ENCODE measurements at regions not wholly inside any gene's neighbourhood (a gene's known extent, or its start where the extent isn't known, plus 50 kb on each side); places are given as distances from the start of the nearest gene placed in this dataset.

DNA sequence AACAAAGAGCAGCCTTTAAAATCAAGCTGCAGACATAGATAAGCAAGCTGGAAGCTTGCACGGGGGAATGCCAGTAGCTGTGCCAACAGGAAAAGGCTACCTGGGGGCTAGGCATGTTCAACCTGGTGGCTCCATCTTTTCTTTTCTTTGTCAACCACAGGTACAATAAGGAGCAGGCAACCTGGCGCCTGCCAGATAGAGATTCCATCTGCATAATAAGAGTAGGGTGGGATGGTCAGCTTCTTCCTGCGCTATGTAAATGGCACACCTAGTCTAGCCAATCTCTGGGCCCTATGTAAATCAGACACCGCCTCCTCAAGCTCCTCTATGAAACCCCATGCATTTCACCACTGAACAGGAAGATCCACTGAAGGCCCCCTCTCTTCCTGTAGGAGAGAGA, 87.4 kb upstream of the PKP2 start:
- H3K4me1 ChIP-seq (ENCODE audit: control insufficient read depth, extremely low read depth, insufficient read depth, low read length): no peaks in the 10 kb centered on the region
- dilution Hi-C loops (cut with MboI; ENCODE audit: extremely low pct_ligation_motif_present, low sequenced_read_pairs): no loop called here
- H2AFZ ChIP-seq (ENCODE audit: low read depth, low read length): no peak overlapping the region
- H3K9me3 ChIP-seq (replicated peaks; ENCODE audit: control insufficient read depth, insufficient read depth, low read length): no peaks in the 10 kb centered on the region
- TF ChIP-seq GATA2 (IDR thresholded peaks at IDR 0.05; ENCODE audit: insufficient read depth, insufficient read length, low read depth, low read length): no peak
- H4K20me1 ChIP-seq (replicated peaks; ENCODE audit: control insufficient read depth, extremely low read depth, insufficient read depth, low read length): no peaks in the 10 kb centered on the region
- CTCF ChIA-PET: no interaction called here
- BruUV-seq (replicated peaks): no TSS peak
- DNase-seq (ENCODE audit: low read depth, low spot score) (no peak), FAIRE-seq (no peak)
- no peaks in the 10 kb centered on the region for H3K27me3 ChIP-seq (ENCODE audit: control insufficient read depth in 2 of 2, insufficient read depth in 2 of 2, low read length in 2 of 2)
- H3K4me3 ChIP-seq (replicated peaks in 1 of 3; ENCODE audit: insufficient read depth in 1 of 3, low read depth in 1 of 3, low read length in 3 of 3): no peak overlapping the region
- no peaks in the 10 kb centered on the region for H3K36me3 ChIP-seq (ENCODE audit: control insufficient read depth in 2 of 2, extremely low read depth in 1 of 2, insufficient read depth in 2 of 2, low read length in 2 of 2)
- intact Hi-C loops (cut with micrococcal nuclease): no loop called here
- no peaks in the 10 kb centered on the region for H3K9me1 ChIP-seq (replicated peaks; ENCODE audit: control insufficient read depth, extremely low read depth, insufficient read depth, low read length)
- no peak overlapping the region for H3K4me2 ChIP-seq (ENCODE audit: insufficient read depth, low read length)
- no peaks in the 10 kb centered on the region for H3K79me2 ChIP-seq (ENCODE audit: control insufficient read depth, insufficient read depth, low read length)
- POLR2A ChIA-PET: no interaction called here
- no peak overlapping the region for H3K9ac ChIP-seq (replicated peaks; ENCODE audit: extremely low read depth, insufficient read depth, low read length)
- H3K27ac ChIP-seq (ENCODE audit: insufficient read depth, low read depth, low read length): no peak overlapping the region

- ChIA-PET POLR2A (no interaction called here), CTCF (no interaction called here)
- Histone ChIP-seq H3K9me1 (replicated peaks; ENCODE audit: control insufficient read depth, extremely low read depth, insufficient read depth, low read length) (no peaks in the 10 kb centered on the region), H2AFZ (ENCODE audit: low read depth, low read length) (no peak overlapping the region), H3K4me1 (ENCODE audit: control insufficient read depth, extremely low read depth, insufficient read depth, low read length) (no peaks in the 10 kb centered on the region), H3K79me2 (ENCODE audit: control insufficient read depth, insufficient read depth, low read length) (no peaks in the 10 kb centered on the region), H3K4me3 (replicated peaks in 1 of 3; ENCODE audit: insufficient read depth in 1 of 3, low read depth in 1 of 3, low read length in 3 of 3) (no peak overlapping the region), H3K27me3 (ENCODE audit: control insufficient read depth in 2 of 2, insufficient read depth in 2 of 2, low read length in 2 of 2) (no peaks in the 10 kb centered on the region), H3K9me3 (replicated peaks; ENCODE audit: control insufficient read depth, insufficient read depth, low read length) (no peaks in the 10 kb centered on the region), H4K20me1 (replicated peaks; ENCODE audit: control insufficient read depth, extremely low read depth, insufficient read depth, low read length) (no peaks in the 10 kb centered on the region), H3K27ac (ENCODE audit: insufficient read depth, low read depth, low read length) (no peak overlapping the region), H3K9ac (replicated peaks; ENCODE audit: extremely low read depth, insufficient read depth, low read length) (no peak overlapping the region), H3K36me3 (ENCODE audit: control insufficient read depth in 2 of 2, extremely low read depth in 1 of 2, insufficient read depth in 2 of 2, low read length in 2 of 2) (no peaks in the 10 kb centered on the region), H3K4me2 (ENCODE audit: insufficient read depth, low read length) (no peak overlapping the region)
- TF ChIP-seq EZH2 (IDR thresholded peaks at IDR 0.05; ENCODE audit: borderline replicate concordance, low read depth, low read length, severe bottlenecking) (no peak), GATA2 (IDR thresholded peaks at IDR 0.05; ENCODE audit: insufficient read depth, insufficient read length, low read depth, low read length) (peak; percentile 29)
- no TSS peak for BruUV-seq (replicated peaks)
- FAIRE-seq (no peak), DNase-seq (ENCODE audit: low read depth, low spot score) (no peak)
- dilution Hi-C loops (cut with MboI; ENCODE audit: extremely low pct_ligation_motif_present, low sequenced_read_pairs): no loop called here
- intact Hi-C loops (cut with micrococcal nuclease): no loop called here
These were observed 86.8 kb upstream of the PKP2 start for GRCh38 chr12:32983332-32983731.
